OCI-LY1 (cell line): ENCODE measurements at regions not wholly inside any gene's neighbourhood (a gene's known extent, or its start where the extent isn't known, plus 50 kb on each side); places are given as distances from the start of the nearest gene placed in this dataset.

Experiments used
- H2AFZ ChIP-seq: fragments of 200-600 bp; sonication (generic), shearing (Covaris generic); 2 replicates; pipeline ENCODE4 v1.6.0; 2014; ENCODE audit warnings: antibody characterized with exemption, mild to moderate bottlenecking, low read length
- H3F3A ChIP-seq: fragments of 200-600 bp; sonication (generic), shearing (Covaris generic); 2 replicates; pipeline ENCODE4 v1.6.0; 2014; ENCODE audit warnings: mild to moderate bottlenecking, antibody characterized with exemption, low read length, moderate library complexity; ENCODE audit not compliant: insufficient read depth
- H3K27ac ChIP-seq: fragments of 200-600 bp; sonication (generic); 2 replicates; pipeline ENCODE4 v1.5.1; 2014; ENCODE audit warnings: low read length, mixed run types, mild to moderate bottlenecking, low read depth; ENCODE audit not compliant: poor library complexity, severe bottlenecking
- H3K27me3 ChIP-seq: fragments of 200-600 bp; sonication (generic); 2 replicates; pipeline ENCODE4 v1.6.0; 2014; ENCODE audit warnings: antibody characterized with exemption, mild to moderate bottlenecking, low read length, moderate library complexity; ENCODE audit not compliant: insufficient read depth
- H3K36me3 ChIP-seq: fragments of 200-600 bp; sonication (generic); 2 replicates; pipeline ENCODE4 v1.6.1; 2014; ENCODE audit warnings: mild to moderate bottlenecking, antibody characterized with exemption, low read length, moderate library complexity, mixed read lengths; ENCODE audit not compliant: insufficient read depth
- H3K4me1 ChIP-seq: fragments of 200-600 bp; sonication (generic); 2 replicates; pipeline ENCODE4 v1.5.1; 2014; ENCODE audit warnings: mild to moderate bottlenecking, low read length, moderate library complexity; ENCODE audit not compliant: insufficient read depth, severe bottlenecking
- H3K4me2 ChIP-seq: fragments of 200-600 bp; sonication (generic), shearing (Covaris generic); 2 replicates; pipeline ENCODE4 v1.6.1; 2014; ENCODE audit warnings: low read length
- H3K4me3 ChIP-seq: fragments of 200-600 bp; sonication (generic); 2 replicates; pipeline ENCODE4 v1.5.1; 2014; ENCODE audit warnings: low read length, low read depth, mild to moderate bottlenecking, mixed read lengths; ENCODE audit not compliant: poor library complexity, severe bottlenecking
- H3K79me2 ChIP-seq: fragments of 200-600 bp; shearing (Covaris generic); 2 replicates; pipeline ENCODE4 v1.6.1; 2016; ENCODE audit warnings: mixed run types, low read length, mixed read lengths; ENCODE audit not compliant: insufficient read depth
- H3K9ac ChIP-seq: fragments of 200-600 bp; sonication (generic), shearing (Covaris generic); 2 replicates; pipeline ENCODE4 v1.6.1; 2014; ENCODE audit warnings: mild to moderate bottlenecking, low read length, mixed read lengths
- H3K9me2 ChIP-seq: fragments of 200-600 bp; sonication (generic), shearing (Covaris generic); 2 replicates; pipeline ENCODE4 v1.6.1; 2014; ENCODE audit warnings: low read depth, mild to moderate bottlenecking, low read length, mixed read lengths
- H3K9me3 ChIP-seq: fragments of 200-600 bp; shearing (Covaris generic); 2 replicates; pipeline ENCODE4 v1.6.1; 2014; ENCODE audit warnings: low read length, mixed read lengths
- H4K20me1 ChIP-seq: fragments of 200-600 bp; sonication (generic), shearing (Covaris generic); 2 replicates; pipeline ENCODE4 v1.6.0; 2016; ENCODE audit warnings: mild to moderate bottlenecking, low read length; ENCODE audit not compliant: insufficient read depth
- EZH2 ChIP-seq: fragments of 200-600 bp; sonication (generic), shearing (Covaris generic); IDR thresholded peaks from 2 replicates; pipeline ENCODE4 v1.8.0; 2017; ENCODE audit warnings: borderline replicate concordance, mixed run types, mild to moderate bottlenecking, antibody characterized with exemption, low read length, moderate library complexity, mixed read lengths
- TF ChIP-seq, protein P1 (sequence below): fragments of 200-600 bp; sonication (generic), shearing (Covaris generic); IDR thresholded peaks from 2 replicates; pipeline ENCODE4 v1.5.1; 2017; ENCODE audit warnings: mild to moderate bottlenecking, antibody characterized with exemption, low read length, moderate library complexity, mixed read lengths

DNA sequence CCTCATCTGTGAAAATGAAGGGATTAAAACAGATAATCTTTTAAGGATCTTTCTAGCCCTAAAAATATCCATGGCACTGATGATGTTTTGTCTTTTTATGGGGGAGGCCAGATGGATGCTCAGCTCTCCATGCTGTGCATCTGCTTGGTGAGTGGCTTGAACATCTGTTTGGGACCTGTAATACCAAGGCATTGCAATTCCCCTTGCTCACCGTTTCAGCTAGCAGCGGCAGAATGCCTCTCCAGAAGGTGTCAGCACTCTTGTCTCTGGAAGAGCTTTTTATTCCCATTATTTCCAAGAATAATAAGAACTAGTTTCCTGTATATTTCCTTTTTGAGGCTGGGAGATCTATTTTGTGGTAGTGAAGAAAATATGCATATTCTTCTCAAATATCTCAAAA, 151.9 kb upstream of the ANK2 start:
- H3K4me2 ChIP-seq = no peak overlapping the region
- no peaks in the 10 kb centered on the region for H3K4me1 ChIP-seq
- H3K79me2 ChIP-seq = no peaks in the 10 kb centered on the region
- H3K27me3 ChIP-seq = no peaks in the 10 kb centered on the region
- H4K20me1 ChIP-seq = no peaks in the 10 kb centered on the region
- no peak overlapping the region for H3K27ac ChIP-seq
- no peaks in the 10 kb centered on the region for H3F3A ChIP-seq
- H2AFZ ChIP-seq = no peak overlapping the region
- no peaks in the 10 kb centered on the region for H3K9me2 ChIP-seq
- no peak for TF ChIP-seq EZH2
- TF ChIP-seq, protein P1, sequence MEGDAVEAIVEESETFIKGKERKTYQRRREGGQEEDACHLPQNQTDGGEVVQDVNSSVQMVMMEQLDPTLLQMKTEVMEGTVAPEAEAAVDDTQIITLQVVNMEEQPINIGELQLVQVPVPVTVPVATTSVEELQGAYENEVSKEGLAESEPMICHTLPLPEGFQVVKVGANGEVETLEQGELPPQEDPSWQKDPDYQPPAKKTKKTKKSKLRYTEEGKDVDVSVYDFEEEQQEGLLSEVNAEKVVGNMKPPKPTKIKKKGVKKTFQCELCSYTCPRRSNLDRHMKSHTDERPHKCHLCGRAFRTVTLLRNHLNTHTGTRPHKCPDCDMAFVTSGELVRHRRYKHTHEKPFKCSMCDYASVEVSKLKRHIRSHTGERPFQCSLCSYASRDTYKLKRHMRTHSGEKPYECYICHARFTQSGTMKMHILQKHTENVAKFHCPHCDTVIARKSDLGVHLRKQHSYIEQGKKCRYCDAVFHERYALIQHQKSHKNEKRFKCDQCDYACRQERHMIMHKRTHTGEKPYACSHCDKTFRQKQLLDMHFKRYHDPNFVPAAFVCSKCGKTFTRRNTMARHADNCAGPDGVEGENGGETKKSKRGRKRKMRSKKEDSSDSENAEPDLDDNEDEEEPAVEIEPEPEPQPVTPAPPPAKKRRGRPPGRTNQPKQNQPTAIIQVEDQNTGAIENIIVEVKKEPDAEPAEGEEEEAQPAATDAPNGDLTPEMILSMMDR = no peak
- no peaks in the 10 kb centered on the region for H3K9me3 ChIP-seq
- no peak overlapping the region for H3K4me3 ChIP-seq
- H3K9ac ChIP-seq = no peak overlapping the region
- H3K36me3 ChIP-seq = no peaks in the 10 kb centered on the region

DNA sequence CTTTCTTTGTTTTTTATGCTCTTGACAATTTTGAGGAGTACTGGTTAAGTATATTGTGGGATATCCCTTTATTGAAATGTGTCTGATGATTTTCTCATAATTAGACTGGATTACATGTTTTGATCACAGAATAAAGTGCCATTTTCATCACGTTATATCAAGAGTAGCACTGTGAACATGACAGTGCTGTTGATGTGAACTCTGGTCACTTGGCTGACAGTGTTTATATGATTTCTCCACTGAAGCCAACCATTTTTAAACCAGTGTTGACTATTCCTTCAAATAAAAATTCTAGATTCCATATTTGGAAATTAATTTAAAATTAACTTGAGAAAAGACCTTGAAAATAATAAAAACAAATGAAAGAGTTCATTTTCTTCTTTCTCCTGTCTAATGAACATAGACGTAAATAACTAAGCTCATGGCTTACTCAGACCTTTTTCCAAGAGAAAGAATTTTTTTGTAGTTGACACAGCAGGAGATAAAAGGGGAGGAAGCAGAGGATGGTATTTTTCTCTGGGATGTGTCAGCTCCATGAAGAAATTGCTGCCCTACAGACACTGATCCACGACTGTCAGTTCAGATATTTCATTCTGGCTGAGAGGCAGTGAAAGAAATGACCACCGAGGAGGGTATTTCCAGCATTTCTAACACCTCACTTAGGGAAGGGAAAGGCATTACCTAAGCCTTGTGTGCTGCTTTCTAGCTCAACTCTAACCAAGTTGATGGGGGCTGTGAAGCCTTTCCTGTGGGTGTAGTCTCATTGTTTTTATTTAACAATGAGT, 150.9 kb upstream of the ANK2 start:
- Histone ChIP-seq H3K79me2 (no peaks in the 10 kb centered on the region), H3K9me3 (no peaks in the 10 kb centered on the region), H3K9ac (no peak overlapping the region), H3F3A (no peaks in the 10 kb centered on the region), H3K27ac (no peak overlapping the region), H3K36me3 (no peaks in the 10 kb centered on the region), H4K20me1 (no peaks in the 10 kb centered on the region), H3K4me2 (no peak overlapping the region), H3K4me1 (no peaks in the 10 kb centered on the region), H3K27me3 (no peaks in the 10 kb centered on the region), H2AFZ (no peak overlapping the region), H3K9me2 (no peaks in the 10 kb centered on the region), H3K4me3 (no peak overlapping the region)
- no peak for TF ChIP-seq EZH2
- TF ChIP-seq, protein P1 = no peak

DNA sequence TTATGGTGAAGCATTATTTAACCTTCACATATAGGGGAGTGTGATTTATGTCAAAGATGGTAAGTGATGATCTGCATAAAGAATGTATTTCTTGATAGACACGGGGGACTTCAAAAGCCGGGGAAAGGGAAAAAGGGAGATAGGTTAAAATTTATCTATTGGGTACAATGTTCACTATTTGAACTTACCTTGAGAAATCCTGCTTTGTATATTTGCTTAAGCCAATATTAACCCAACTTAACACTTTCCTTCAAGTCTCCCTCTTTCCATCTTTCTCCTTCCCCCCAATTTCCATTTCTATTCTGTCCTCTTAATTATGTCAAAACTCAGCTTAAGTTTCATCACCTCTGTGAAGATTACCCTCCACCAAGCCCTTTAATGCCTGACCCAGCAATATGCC, 149.0 kb upstream of the ANK2 start:
- no peaks in the 10 kb centered on the region for H4K20me1 ChIP-seq
- no peaks in the 10 kb centered on the region for H3K79me2 ChIP-seq

More for the DNA sequence above, 149.0 kb upstream of the ANK2 start:
- TF ChIP-seq, protein P1 = no peak
- TF ChIP-seq EZH2 = no peak
- Histone ChIP-seq H3K9me3 (no peaks in the 10 kb centered on the region), H3K4me2 (no peak overlapping the region), H3K9me2 (no peaks in the 10 kb centered on the region), H3K27me3 (no peaks in the 10 kb centered on the region), H2AFZ (no peak overlapping the region), H3K4me1 (no peaks in the 10 kb centered on the region), H3F3A (no peaks in the 10 kb centered on the region), H3K4me3 (no peak overlapping the region), H3K36me3 (no peaks in the 10 kb centered on the region), H3K9ac (no peak overlapping the region), H3K27ac (no peak overlapping the region)
